Astrocyte of the cerebellum (primary cell): ENCODE measurements at regions not wholly inside any gene's neighbourhood (a gene's known extent, or its start where the extent isn't known, plus 50 kb on each side); places are given as distances from the start of the nearest gene placed in this dataset.

Source experiments
- DNase-seq: peaks from one replicate; pipeline ENCODE4 v3.0.0-alpha.2; 2011; ENCODE audit warnings: low read depth
- H3K4me3 ChIP-seq: 2 replicates; pipeline ENCODE4 v1.5.1; 2011; ENCODE audit warnings: mild to moderate bottlenecking, low read depth, low read length, moderate library complexity
- CTCF ChIP-seq: IDR thresholded peaks from 2 replicates; pipeline ENCODE4 v1.5.1; 2012; ENCODE audit warnings: low read length, low read depth, moderate library complexity, mild to moderate bottlenecking; ENCODE audit errors: missing control alignments
- in situ Hi-C: cut with HindIII; loops from 2 replicates; pipeline ENCODE4 v1.10.0; 2017; ENCODE audit warnings: low sequenced_read_pairs

GRCh38 chr15:61598655-61599054 is 369.6 kb upstream of the RORA start:
- no peak for DNase-seq
- in situ Hi-C loops = no loop called here
- H3K4me3 ChIP-seq = no peak overlapping the region
- no peak for TF ChIP-seq CTCF

- in situ Hi-C loops = no loop called here
- TF ChIP-seq CTCF = no peak
- DNase-seq = peak; percentile 20
- H3K4me3 ChIP-seq = no peak overlapping the region
These were observed 355.3 kb upstream of the RORA start for GRCh38 chr15:61584410-61584809.

- DNase-seq = no peak
- in situ Hi-C loops = no loop called here
- TF ChIP-seq CTCF = no peak
- H3K4me3 ChIP-seq = no peak overlapping the region
These were observed 353.0 kb upstream of the RORA start for GRCh38 chr15:61582092-61582491.

GRCh38 chr15:61575597-61575996 is 346.5 kb upstream of the RORA start:
- TF ChIP-seq CTCF = no peak
- DNase-seq = no peak
- in situ Hi-C loops = no loop called here
- no peak overlapping the region for H3K4me3 ChIP-seq

GRCh38 chr15:61571026-61571425 is 341.9 kb upstream of the RORA start:
- no peak overlapping the region for H3K4me3 ChIP-seq
- no peak for TF ChIP-seq CTCF
- in situ Hi-C loops = no loop called here
- no peak for DNase-seq

- in situ Hi-C loops = no loop called here
- no peak overlapping the region for H3K4me3 ChIP-seq
- no peak for DNase-seq
- no peak for TF ChIP-seq CTCF
These were observed 335.7 kb upstream of the RORA start for GRCh38 chr15:61564785-61565184.
